OCI-LY1 (cell line): ENCODE measurements at regions not wholly inside any gene's neighbourhood (a gene's known extent, or its start where the extent isn't known, plus 50 kb on each side); places are given as distances from the start of the nearest gene placed in this dataset.
A peak's percentile ranks its signal among the peaks of the same experiment; 100 is the strongest.

Experiments
- H2AFZ ChIP-seq: fragments of 200-600 bp; sonication (generic), shearing (Covaris generic); 2 replicates; pipeline ENCODE4 v1.6.0; 2014; ENCODE audit warnings: antibody characterized with exemption, mild to moderate bottlenecking, low read length
- H3F3A ChIP-seq: fragments of 200-600 bp; sonication (generic), shearing (Covaris generic); 2 replicates; pipeline ENCODE4 v1.6.0; 2014; ENCODE audit warnings: mild to moderate bottlenecking, antibody characterized with exemption, low read length, moderate library complexity; ENCODE audit not compliant: insufficient read depth
- H3K27ac ChIP-seq: fragments of 200-600 bp; sonication (generic); 2 replicates; pipeline ENCODE4 v1.5.1; 2014; ENCODE audit warnings: low read length, mixed run types, mild to moderate bottlenecking, low read depth; ENCODE audit not compliant: poor library complexity, severe bottlenecking
- H3K27me3 ChIP-seq: fragments of 200-600 bp; sonication (generic); 2 replicates; pipeline ENCODE4 v1.6.0; 2014; ENCODE audit warnings: antibody characterized with exemption, mild to moderate bottlenecking, low read length, moderate library complexity; ENCODE audit not compliant: insufficient read depth
- H3K36me3 ChIP-seq: fragments of 200-600 bp; sonication (generic); 2 replicates; pipeline ENCODE4 v1.6.1; 2014; ENCODE audit warnings: mild to moderate bottlenecking, antibody characterized with exemption, low read length, moderate library complexity, mixed read lengths; ENCODE audit not compliant: insufficient read depth
- H3K4me1 ChIP-seq: fragments of 200-600 bp; sonication (generic); 2 replicates; pipeline ENCODE4 v1.5.1; 2014; ENCODE audit warnings: mild to moderate bottlenecking, low read length, moderate library complexity; ENCODE audit not compliant: insufficient read depth, severe bottlenecking
- H3K4me2 ChIP-seq: fragments of 200-600 bp; sonication (generic), shearing (Covaris generic); 2 replicates; pipeline ENCODE4 v1.6.1; 2014; ENCODE audit warnings: low read length
- H3K4me3 ChIP-seq: fragments of 200-600 bp; sonication (generic); 2 replicates; pipeline ENCODE4 v1.5.1; 2014; ENCODE audit warnings: low read length, low read depth, mild to moderate bottlenecking, mixed read lengths; ENCODE audit not compliant: poor library complexity, severe bottlenecking
- H3K79me2 ChIP-seq: fragments of 200-600 bp; shearing (Covaris generic); 2 replicates; pipeline ENCODE4 v1.6.1; 2016; ENCODE audit warnings: mixed run types, low read length, mixed read lengths; ENCODE audit not compliant: insufficient read depth
- H3K9ac ChIP-seq: fragments of 200-600 bp; sonication (generic), shearing (Covaris generic); 2 replicates; pipeline ENCODE4 v1.6.1; 2014; ENCODE audit warnings: mild to moderate bottlenecking, low read length, mixed read lengths
- H3K9me2 ChIP-seq: fragments of 200-600 bp; sonication (generic), shearing (Covaris generic); 2 replicates; pipeline ENCODE4 v1.6.1; 2014; ENCODE audit warnings: low read depth, mild to moderate bottlenecking, low read length, mixed read lengths
- H3K9me3 ChIP-seq: fragments of 200-600 bp; shearing (Covaris generic); 2 replicates; pipeline ENCODE4 v1.6.1; 2014; ENCODE audit warnings: low read length, mixed read lengths
- H4K20me1 ChIP-seq: fragments of 200-600 bp; sonication (generic), shearing (Covaris generic); 2 replicates; pipeline ENCODE4 v1.6.0; 2016; ENCODE audit warnings: mild to moderate bottlenecking, low read length; ENCODE audit not compliant: insufficient read depth
- EZH2 ChIP-seq: fragments of 200-600 bp; sonication (generic), shearing (Covaris generic); IDR thresholded peaks from 2 replicates; pipeline ENCODE4 v1.8.0; 2017; ENCODE audit warnings: borderline replicate concordance, mixed run types, mild to moderate bottlenecking, antibody characterized with exemption, low read length, moderate library complexity, mixed read lengths
- TF ChIP-seq, protein P1 (sequence below): fragments of 200-600 bp; sonication (generic), shearing (Covaris generic); IDR thresholded peaks from 2 replicates; pipeline ENCODE4 v1.5.1; 2017; ENCODE audit warnings: mild to moderate bottlenecking, antibody characterized with exemption, low read length, moderate library complexity, mixed read lengths

- H3K4me3 ChIP-seq: no peak overlapping the region
- H3F3A ChIP-seq: no peaks in the 10 kb centered on the region
- no peaks in the 10 kb centered on the region for H3K4me1 ChIP-seq
- H3K27me3 ChIP-seq: no peaks in the 10 kb centered on the region
- no peaks in the 10 kb centered on the region for H3K9me3 ChIP-seq
- no peaks in the 10 kb centered on the region for H4K20me1 ChIP-seq
- no peaks in the 10 kb centered on the region for H3K9me2 ChIP-seq
- no peak overlapping the region for H3K4me2 ChIP-seq
- no peak overlapping the region for H3K9ac ChIP-seq
- H2AFZ ChIP-seq: no peak overlapping the region
- TF ChIP-seq, protein P1, sequence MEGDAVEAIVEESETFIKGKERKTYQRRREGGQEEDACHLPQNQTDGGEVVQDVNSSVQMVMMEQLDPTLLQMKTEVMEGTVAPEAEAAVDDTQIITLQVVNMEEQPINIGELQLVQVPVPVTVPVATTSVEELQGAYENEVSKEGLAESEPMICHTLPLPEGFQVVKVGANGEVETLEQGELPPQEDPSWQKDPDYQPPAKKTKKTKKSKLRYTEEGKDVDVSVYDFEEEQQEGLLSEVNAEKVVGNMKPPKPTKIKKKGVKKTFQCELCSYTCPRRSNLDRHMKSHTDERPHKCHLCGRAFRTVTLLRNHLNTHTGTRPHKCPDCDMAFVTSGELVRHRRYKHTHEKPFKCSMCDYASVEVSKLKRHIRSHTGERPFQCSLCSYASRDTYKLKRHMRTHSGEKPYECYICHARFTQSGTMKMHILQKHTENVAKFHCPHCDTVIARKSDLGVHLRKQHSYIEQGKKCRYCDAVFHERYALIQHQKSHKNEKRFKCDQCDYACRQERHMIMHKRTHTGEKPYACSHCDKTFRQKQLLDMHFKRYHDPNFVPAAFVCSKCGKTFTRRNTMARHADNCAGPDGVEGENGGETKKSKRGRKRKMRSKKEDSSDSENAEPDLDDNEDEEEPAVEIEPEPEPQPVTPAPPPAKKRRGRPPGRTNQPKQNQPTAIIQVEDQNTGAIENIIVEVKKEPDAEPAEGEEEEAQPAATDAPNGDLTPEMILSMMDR: peak; percentile 7; the same call in 1 of the 2 replicates
- TF ChIP-seq EZH2: no peak
- no peak overlapping the region for H3K27ac ChIP-seq
- no peaks in the 10 kb centered on the region for H3K79me2 ChIP-seq
- no peaks in the 10 kb centered on the region for H3K36me3 ChIP-seq
Measured at GRCh38 chr14:28012629-28013415, 753.8 kb upstream of the FOXG1 start.

GRCh38 chr14:28020112-28020511, 746.5 kb upstream of the FOXG1 start:
- H3K9me2 ChIP-seq: no peaks in the 10 kb centered on the region
- no peak for TF ChIP-seq EZH2
- TF ChIP-seq, protein P1: no peak

GRCh38 chr14:28023853-28024252, 742.7 kb upstream of the FOXG1 start:
- H3K9me2 ChIP-seq: no peaks in the 10 kb centered on the region
- H3K9ac ChIP-seq: no peak overlapping the region
- no peak overlapping the region for H3K4me3 ChIP-seq
- no peaks in the 10 kb centered on the region for H3K27me3 ChIP-seq
- no peak overlapping the region for H3K4me2 ChIP-seq
- TF ChIP-seq, protein P1: no peak
- no peak for TF ChIP-seq EZH2
- H3K36me3 ChIP-seq: no peaks in the 10 kb centered on the region
- no peak overlapping the region for H2AFZ ChIP-seq
- H3K27ac ChIP-seq: no peak overlapping the region
- H3F3A ChIP-seq: no peaks in the 10 kb centered on the region
- no peaks in the 10 kb centered on the region for H3K4me1 ChIP-seq
- no peaks in the 10 kb centered on the region for H4K20me1 ChIP-seq
- H3K9me3 ChIP-seq: no peaks in the 10 kb centered on the region
- H3K79me2 ChIP-seq: no peaks in the 10 kb centered on the region

More at GRCh38 chr14:28020112-28020511, 746.5 kb upstream of the FOXG1 start:
- Histone ChIP-seq H3K36me3 (no peaks in the 10 kb centered on the region), H3K9ac (no peak overlapping the region), H3K27ac (no peak overlapping the region), H4K20me1 (no peaks in the 10 kb centered on the region), H2AFZ (no peak overlapping the region), H3K79me2 (no peaks in the 10 kb centered on the region), H3K4me2 (no peak overlapping the region), H3K27me3 (no peaks in the 10 kb centered on the region), H3F3A (no peaks in the 10 kb centered on the region), H3K9me3 (no peaks in the 10 kb centered on the region), H3K4me3 (no peak overlapping the region), H3K4me1 (no peaks in the 10 kb centered on the region)
